Activated CD4-positive, alpha-beta T cell treated with anti-CD3 and anti-CD28 coated beads, Interleukin-2, amount 10 ng/mL, durations not matched to agents 7 days and 5 days (primary cell): ENCODE measurements at regions not wholly inside any gene's neighbourhood (a gene's known extent, or its start where the extent isn't known, plus 50 kb on each side); places are given as distances from the start of the nearest gene placed in this dataset.
"Not testable (repeated sequence)": the region's sequence is repeated elsewhere in the genome, so short reads cannot be mapped to it uniquely, and the experiment has no call there.

ENCODE experiments used
- CTCF ChIA-PET: fragments of 350-600 bp; sonication (Branson Sonifier 250); formaldehyde crosslinking; loops from one replicate; lab custom pipeline; 2021; ENCODE audit warnings: antibody characterized with exemption; lab: Charles Lee
- POLR2A ChIA-PET: fragments of 350-600 bp; sonication (Branson Sonifier 250); formaldehyde crosslinking; loops from one replicate; lab custom pipeline; 2021; ENCODE audit warnings: antibody characterized with exemption; lab: Charles Lee
- DNase-seq: peaks from one replicate; pipeline ENCODE4 v3.0.0-alpha.2; 2020
- H3K27ac Mint-ChIP-seq: one replicate; pipeline ENCODE4 v1.8.0; 2021; ENCODE audit warnings: mild to moderate bottlenecking, moderate library complexity, mixed read lengths
- H3K27me3 Mint-ChIP-seq: one replicate; pipeline ENCODE4 v1.8.0; 2021; ENCODE audit warnings: mixed read lengths
- H3K36me3 Mint-ChIP-seq: one replicate; pipeline ENCODE4 v1.8.0; 2021; ENCODE audit warnings: low read depth, mixed read lengths
- H3K4me1 Mint-ChIP-seq: one replicate; pipeline ENCODE4 v1.8.0; 2021; ENCODE audit warnings: mixed read lengths
- H3K4me3 Mint-ChIP-seq: one replicate; pipeline ENCODE4 v1.8.0; 2021; ENCODE audit warnings: mild to moderate bottlenecking, moderate library complexity, mixed read lengths
- H3K9me3 Mint-ChIP-seq: one replicate; pipeline ENCODE4 v1.8.0; 2021; ENCODE audit warnings: mixed read lengths

GRCh38 chr13:99689955-99690354, 188.7 kb downstream of the TM9SF2 start:
- ChIA-PET POLR2A (no interaction called here), CTCF (no interaction called here)
- H3K4me1 Mint-ChIP-seq: no peaks in the 10 kb centered on the region
- no peak overlapping the region for H3K4me3 Mint-ChIP-seq
- H3K36me3 Mint-ChIP-seq: no peaks in the 10 kb centered on the region
- no peak for DNase-seq
- no peak overlapping the region for H3K27ac Mint-ChIP-seq
- no peaks in the 10 kb centered on the region for H3K27me3 Mint-ChIP-seq
- H3K9me3 Mint-ChIP-seq: no peaks in the 10 kb centered on the region

- DNase-seq: no peak
- Mint-ChIP-seq H3K4me1 (no peaks in the 10 kb centered on the region), H3K27ac (no peak overlapping the region), H3K36me3 (no peaks in the 10 kb centered on the region), H3K4me3 (no peak overlapping the region), H3K9me3 (no peaks in the 10 kb centered on the region), H3K27me3 (no peaks in the 10 kb centered on the region)
- ChIA-PET POLR2A (no interaction called here), CTCF (interaction anchor here (1.0 to 1.4 kb wide), 2 partner anchors 13 to 24 kb away, joined by 3 read pairs; no protein-coding TSS in a partner anchor)
Measured at GRCh38 chr13:99688776-99689175, 187.5 kb downstream of the TM9SF2 start.

GRCh38 chr13:99687723-99688397, 186.6 kb downstream of the TM9SF2 start:
- Mint-ChIP-seq H3K36me3 (no peaks in the 10 kb centered on the region), H3K4me1 (no peaks in the 10 kb centered on the region), H3K27ac (no peak overlapping the region), H3K9me3 (no peaks in the 10 kb centered on the region), H3K27me3 (no peaks in the 10 kb centered on the region), H3K4me3 (no peak overlapping the region)
- CTCF ChIA-PET: interaction anchor here (0.7 kb wide), 2 partner anchors 32 to 700 kb away, joined by 3 read pairs; no protein-coding TSS in a partner anchor
- POLR2A ChIA-PET: no interaction called here
- DNase-seq: no peak

- ChIA-PET POLR2A (no interaction called here), CTCF (interaction anchor here (1.3 kb wide), 1 partner anchor 30 kb away, joined by 5 read pairs; no protein-coding TSS in a partner anchor)
Measured at GRCh38 chr13:99686944-99687411, 185.7 kb downstream of the TM9SF2 start.

GRCh38 chr13:99686157-99686572, 184.9 kb downstream of the TM9SF2 start:
- H3K9me3 Mint-ChIP-seq: no peaks in the 10 kb centered on the region
- H3K36me3 Mint-ChIP-seq: no peaks in the 10 kb centered on the region
- no peaks in the 10 kb centered on the region for H3K4me1 Mint-ChIP-seq
- POLR2A ChIA-PET: no interaction called here
- no peaks in the 10 kb centered on the region for H3K27me3 Mint-ChIP-seq
- DNase-seq: no peak
- CTCF ChIA-PET: interaction anchor here (1.3 to 1.4 kb wide), 2 partner anchors 8 to 30 kb away, joined by 3 to 5 read pairs; no protein-coding TSS in a partner anchor
- H3K4me3 Mint-ChIP-seq: no peak overlapping the region
- H3K27ac Mint-ChIP-seq: no peak overlapping the region

More at GRCh38 chr13:99686944-99687411, 185.7 kb downstream of the TM9SF2 start:
- no peak overlapping the region for H3K4me3 Mint-ChIP-seq
- H3K36me3 Mint-ChIP-seq: no peaks in the 10 kb centered on the region
- no peak for DNase-seq
- H3K4me1 Mint-ChIP-seq: no peaks in the 10 kb centered on the region
- H3K27ac Mint-ChIP-seq: no peak overlapping the region
- H3K27me3 Mint-ChIP-seq: no peaks in the 10 kb centered on the region
- no peaks in the 10 kb centered on the region for H3K9me3 Mint-ChIP-seq

GRCh38 chr13:99681695-99682094, 180.4 kb downstream of the TM9SF2 start:
- POLR2A ChIA-PET: no interaction called here
- no peaks in the 10 kb centered on the region for H3K36me3 Mint-ChIP-seq
- no peak overlapping the region for H3K27ac Mint-ChIP-seq
- H3K27me3 Mint-ChIP-seq: no peaks in the 10 kb centered on the region
- no peaks in the 10 kb centered on the region for H3K4me1 Mint-ChIP-seq
- no peaks in the 10 kb centered on the region for H3K9me3 Mint-ChIP-seq
- H3K4me3 Mint-ChIP-seq: no peak overlapping the region
- CTCF ChIA-PET: no interaction called here
- DNase-seq: no peak

GRCh38 chr13:99677116-99677951, 176.1 kb downstream of the TM9SF2 start:
- no peaks in the 10 kb centered on the region for H3K27me3 Mint-ChIP-seq
- no peak for DNase-seq
- no peak overlapping the region for H3K27ac Mint-ChIP-seq
- H3K4me3 Mint-ChIP-seq: no peak overlapping the region
- no peaks in the 10 kb centered on the region for H3K4me1 Mint-ChIP-seq
- no peaks in the 10 kb centered on the region for H3K9me3 Mint-ChIP-seq
- H3K36me3 Mint-ChIP-seq: no peaks in the 10 kb centered on the region
- ChIA-PET CTCF (interaction anchor here (0.6 kb wide), 1 partner anchor 92 kb away, joined by 5 read pairs; no protein-coding TSS in a partner anchor), POLR2A (interaction anchor here (0.6 kb wide), 1 partner anchor 42 kb away, joined by 5 read pairs; no protein-coding TSS in a partner anchor)

GRCh38 chr13:99671746-99672145, 170.5 kb downstream of the TM9SF2 start:
- Mint-ChIP-seq H3K4me1 (no peaks in the 10 kb centered on the region), H3K4me3 (no peak overlapping the region), H3K9me3 (no peaks in the 10 kb centered on the region), H3K36me3 (no peaks in the 10 kb centered on the region), H3K27ac (no peak overlapping the region), H3K27me3 (no peaks in the 10 kb centered on the region)
- no peak for DNase-seq
- ChIA-PET CTCF (interaction anchor here (0.6 to 1.3 kb wide), 2 partner anchors 15 to 239 kb away, joined by 3 to 5 read pairs; no protein-coding TSS in a partner anchor), POLR2A (no interaction called here)

GRCh38 chr13:99669096-99669495, 167.8 kb downstream of the TM9SF2 start:
- H3K9me3 Mint-ChIP-seq, DNase-seq, H3K27me3 Mint-ChIP-seq, H3K4me1 Mint-ChIP-seq, H3K4me3 Mint-ChIP-seq, H3K27ac Mint-ChIP-seq, POLR2A ChIA-PET, H3K36me3 Mint-ChIP-seq: not testable (repeated sequence)
- CTCF ChIA-PET: interaction anchor here (1.0 to 2.0 kb wide), 3 partner anchors 9 to 13 kb away, joined by 3 to 13 read pairs (median 6); no protein-coding TSS in a partner anchor

GRCh38 chr13:99666146-99666805, 165.0 kb downstream of the TM9SF2 start:
- no peak for DNase-seq
- Mint-ChIP-seq H3K27me3 (peaks cover 8% of the 10 kb centered on the region), H3K27ac (no peak overlapping the region), H3K9me3 (no peaks in the 10 kb centered on the region), H3K4me1 (no peaks in the 10 kb centered on the region), H3K4me3 (no peak overlapping the region), H3K36me3 (no peaks in the 10 kb centered on the region)
- POLR2A ChIA-PET: no interaction called here
- CTCF ChIA-PET: no interaction called here

GRCh38 chr13:99665711-99666110, 164.4 kb downstream of the TM9SF2 start:
- CTCF ChIA-PET: no interaction called here
- POLR2A ChIA-PET: no interaction called here

GRCh38 chr13:99663908-99664307, 162.6 kb downstream of the TM9SF2 start:
- peaks cover 16% of the 10 kb centered on the region for H3K4me1 Mint-ChIP-seq
- no peaks in the 10 kb centered on the region for H3K36me3 Mint-ChIP-seq
- CTCF ChIA-PET: no interaction called here
- H3K27me3 Mint-ChIP-seq: peaks cover 8% of the 10 kb centered on the region
- no peak for DNase-seq
- POLR2A ChIA-PET: no interaction called here
- H3K4me3 Mint-ChIP-seq: no peak overlapping the region
- H3K27ac Mint-ChIP-seq: no peak overlapping the region
- no peaks in the 10 kb centered on the region for H3K9me3 Mint-ChIP-seq

More at GRCh38 chr13:99665711-99666110, 164.4 kb downstream of the TM9SF2 start:
- Mint-ChIP-seq H3K36me3 (no peaks in the 10 kb centered on the region), H3K4me3 (no peak overlapping the region), H3K9me3 (no peaks in the 10 kb centered on the region), H3K4me1 (no peaks in the 10 kb centered on the region), H3K27me3 (peaks cover 8% of the 10 kb centered on the region), H3K27ac (no peak overlapping the region)
- no peak for DNase-seq
